Parathyroid adenoma (tissue), 2 donors: ENCODE measurements at regions not wholly inside any gene's neighbourhood (a gene's known extent, or its start where the extent isn't known, plus 50 kb on each side); places are given as distances from the start of the nearest gene placed in this dataset.
A peak's percentile ranks its signal among the peaks of the same experiment; 100 is the strongest.
"Not testable (repeated sequence)": the region's sequence is repeated elsewhere in the genome, so short reads cannot be mapped to it uniquely, and the experiment has no call there.

Source experiments
- H2AFZ ChIP-seq: fragments of 300-600 bp; sonication (generic); one replicate; pipeline ENCODE4 v1.7.0; 2017; ENCODE audit warnings: antibody characterized with exemption, mild to moderate bottlenecking
- H3K27ac ChIP-seq: fragments of 300-600 bp; sonication (generic); one replicate; pipeline ENCODE4 v1.7.0; 2017
- H3K27me3 ChIP-seq: fragments of 300-600 bp; sonication (generic); one replicate; pipeline ENCODE4 v1.7.0; 2017; ENCODE audit warnings: low read length; ENCODE audit not compliant: control insufficient read depth, insufficient read depth
- H3K36me3 ChIP-seq: fragments of 300-600 bp; sonication (generic); one replicate; pipeline ENCODE4 v1.7.0; 2017; ENCODE audit warnings: low read length; ENCODE audit not compliant: control insufficient read depth, insufficient read depth
- H3K4me1 ChIP-seq: fragments of 300-600 bp; sonication (generic); one replicate; pipeline ENCODE4 v1.7.0; 2017; ENCODE audit warnings: control low read depth
- H3K4me2 ChIP-seq: fragments of 300-600 bp; sonication (generic); one replicate; pipeline ENCODE4 v1.7.0; 2017; ENCODE audit warnings: low read length
- H3K4me3 ChIP-seq: fragments of 300-600 bp; sonication (generic); one replicate; pipeline ENCODE4 v1.7.0; 2017; ENCODE audit warnings: low read depth, low read length
- H3K79me2 ChIP-seq: fragments of 300-600 bp; sonication (generic); one replicate; pipeline ENCODE4 v1.7.0; 2017; ENCODE audit warnings: control low read depth
- H3K9ac ChIP-seq: fragments of 300-600 bp; sonication (generic); one replicate; pipeline ENCODE4 v1.7.0; 2017; ENCODE audit warnings: mild to moderate bottlenecking
- H3K9me3 ChIP-seq: fragments of 300-600 bp; sonication (generic); one replicate; pipeline ENCODE4 v1.7.0; 2017; ENCODE audit warnings: low read length; ENCODE audit not compliant: control insufficient read depth
- TF ChIP-seq, protein P1 (sequence below): fragments of 300-600 bp; sonication (generic); IDR thresholded peaks from one replicate; pipeline ENCODE4 v1.7.0; 2017; ENCODE audit warnings: antibody characterized with exemption, mild to moderate bottlenecking
- donor health status: primary hyperparathyroidism.

DNA sequence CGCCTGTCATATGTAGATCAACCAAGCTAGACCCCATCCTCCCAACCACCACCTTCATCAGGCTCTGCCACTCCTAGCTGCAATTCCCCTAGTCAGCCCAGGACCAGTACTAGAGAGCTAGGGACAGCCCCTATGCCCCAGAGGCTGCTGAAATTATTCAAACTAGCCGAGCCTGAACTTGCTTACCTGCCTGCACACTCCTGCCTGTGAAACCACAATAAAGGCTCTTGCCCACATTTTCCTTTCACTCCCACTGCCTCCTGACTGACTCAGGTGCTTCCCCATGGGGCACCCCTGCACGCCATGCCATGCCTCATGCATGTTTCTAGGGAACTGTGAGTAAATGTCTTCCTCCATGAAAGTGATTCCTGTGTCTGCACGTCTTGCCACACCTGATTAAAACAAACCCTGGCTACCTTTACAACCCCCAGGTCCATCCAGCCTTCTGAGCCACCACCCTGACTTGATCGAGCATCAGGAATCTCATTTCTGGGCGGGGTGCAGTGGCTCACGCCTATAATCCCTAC is 66.5 kb upstream of the IER3 start:
- H3K27ac ChIP-seq = peak overlapping the region; percentile 89

DNA sequence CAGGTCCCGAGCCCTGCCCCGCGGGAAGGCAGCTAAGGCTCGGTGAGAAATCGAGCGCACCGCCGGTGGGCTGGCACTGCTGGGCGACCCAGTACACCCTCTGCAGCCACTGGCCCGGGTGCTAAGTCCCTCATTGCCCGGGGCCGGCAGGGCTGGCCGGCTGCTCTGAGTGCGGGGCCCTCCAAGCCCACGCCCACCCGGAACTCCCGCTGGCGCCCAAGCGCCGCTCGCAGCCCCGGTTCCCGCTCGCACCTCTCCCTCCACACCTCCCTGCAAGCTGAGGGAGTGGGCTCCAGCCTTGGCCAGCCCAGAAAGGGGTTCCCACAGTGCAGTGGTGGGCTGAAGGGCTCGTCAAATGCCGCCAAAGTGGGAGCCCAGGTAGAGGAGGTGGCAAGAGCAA is 63.2 kb upstream of the IER3 start:
- not testable (repeated sequence) for H3K27ac ChIP-seq, H2AFZ ChIP-seq, H3K9ac ChIP-seq, H3K36me3 ChIP-seq, H3K4me3 ChIP-seq, H3K27me3 ChIP-seq, H3K4me2 ChIP-seq, H3K9me3 ChIP-seq, H3K79me2 ChIP-seq
- peaks cover 16% of the 10 kb centered on the region for H3K4me1 ChIP-seq

More for the DNA sequence above, 66.5 kb upstream of the IER3 start:
- H2AFZ ChIP-seq = peak overlapping the region; percentile 76
- H3K27me3 ChIP-seq = no peaks in the 10 kb centered on the region
- H3K4me2 ChIP-seq = peak overlapping the region; percentile 49
- TF ChIP-seq, protein P1, sequence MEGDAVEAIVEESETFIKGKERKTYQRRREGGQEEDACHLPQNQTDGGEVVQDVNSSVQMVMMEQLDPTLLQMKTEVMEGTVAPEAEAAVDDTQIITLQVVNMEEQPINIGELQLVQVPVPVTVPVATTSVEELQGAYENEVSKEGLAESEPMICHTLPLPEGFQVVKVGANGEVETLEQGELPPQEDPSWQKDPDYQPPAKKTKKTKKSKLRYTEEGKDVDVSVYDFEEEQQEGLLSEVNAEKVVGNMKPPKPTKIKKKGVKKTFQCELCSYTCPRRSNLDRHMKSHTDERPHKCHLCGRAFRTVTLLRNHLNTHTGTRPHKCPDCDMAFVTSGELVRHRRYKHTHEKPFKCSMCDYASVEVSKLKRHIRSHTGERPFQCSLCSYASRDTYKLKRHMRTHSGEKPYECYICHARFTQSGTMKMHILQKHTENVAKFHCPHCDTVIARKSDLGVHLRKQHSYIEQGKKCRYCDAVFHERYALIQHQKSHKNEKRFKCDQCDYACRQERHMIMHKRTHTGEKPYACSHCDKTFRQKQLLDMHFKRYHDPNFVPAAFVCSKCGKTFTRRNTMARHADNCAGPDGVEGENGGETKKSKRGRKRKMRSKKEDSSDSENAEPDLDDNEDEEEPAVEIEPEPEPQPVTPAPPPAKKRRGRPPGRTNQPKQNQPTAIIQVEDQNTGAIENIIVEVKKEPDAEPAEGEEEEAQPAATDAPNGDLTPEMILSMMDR = no peak
- H3K4me1 ChIP-seq = peaks cover 33% of the 10 kb centered on the region
- no peak overlapping the region for H3K4me3 ChIP-seq
- H3K36me3 ChIP-seq = no peaks in the 10 kb centered on the region
- H3K9ac ChIP-seq = no peak overlapping the region
- no peaks in the 10 kb centered on the region for H3K79me2 ChIP-seq
- H3K9me3 ChIP-seq = no peaks in the 10 kb centered on the region

DNA sequence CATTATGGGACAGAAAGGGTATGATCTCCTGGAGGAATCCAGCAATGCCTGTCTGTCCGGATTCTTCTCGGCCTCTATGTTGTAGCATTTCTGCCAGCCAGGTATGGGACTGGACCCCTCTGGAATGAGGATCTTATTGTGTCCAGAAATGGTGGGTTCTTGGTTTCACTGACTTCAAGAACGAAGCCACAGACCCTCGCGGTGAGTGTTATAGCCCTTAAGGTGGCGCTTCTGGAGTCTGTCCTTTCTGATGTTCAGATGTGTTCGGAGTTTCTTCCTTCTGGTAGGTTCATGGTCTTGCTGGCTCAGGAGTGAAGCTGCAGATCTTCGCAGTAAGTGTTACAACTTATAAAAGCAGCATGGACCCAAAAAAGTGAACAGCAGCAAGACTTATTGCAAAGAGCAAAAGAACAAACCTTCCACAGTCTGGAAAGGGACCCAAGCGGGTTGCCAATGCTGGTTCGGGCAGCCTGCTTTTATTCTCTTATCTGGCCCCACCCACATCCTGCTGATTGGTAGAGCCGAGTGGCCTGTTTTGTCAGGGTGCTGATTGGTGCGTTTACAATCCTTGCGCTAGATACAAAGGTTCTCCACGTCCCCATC is 62.3 kb upstream of the IER3 start:
- Histone ChIP-seq H2AFZ (no peak overlapping the region), H3K4me3 (no peak overlapping the region), H3K27me3 (no peaks in the 10 kb centered on the region), H3K27ac (no peak overlapping the region), H3K79me2 (no peaks in the 10 kb centered on the region), H3K9ac (no peak overlapping the region), H3K4me2 (no peak overlapping the region), H3K4me1 (peaks cover 15% of the 10 kb centered on the region), H3K36me3 (no peaks in the 10 kb centered on the region), H3K9me3 (no peaks in the 10 kb centered on the region)
- TF ChIP-seq, protein P1 = no peak

DNA sequence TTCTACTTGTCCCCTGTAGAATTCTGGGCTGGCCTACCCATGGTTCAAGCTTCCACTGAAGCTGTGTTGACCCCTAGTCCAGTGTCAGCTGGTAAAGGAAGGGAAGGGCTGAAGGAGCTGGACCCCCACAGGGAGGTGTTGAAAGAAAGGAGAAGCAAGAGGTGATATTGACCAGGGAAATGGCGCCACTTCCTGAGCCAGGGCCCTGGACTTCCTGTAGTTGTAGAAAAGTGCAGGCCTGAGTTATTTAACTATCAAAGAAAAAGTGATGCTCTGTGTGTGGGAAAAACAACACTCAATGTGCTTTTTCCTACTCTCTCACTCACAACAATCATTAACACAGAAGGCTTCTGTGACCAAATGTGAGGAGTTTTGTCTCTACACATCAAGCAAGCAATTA is 60.0 kb upstream of the IER3 start:
- Histone ChIP-seq H2AFZ (no peak overlapping the region), H3K9me3 (no peaks in the 10 kb centered on the region), H3K4me1 (peaks cover 3% of the 10 kb centered on the region), H3K79me2 (no peaks in the 10 kb centered on the region), H3K4me3 (no peak overlapping the region), H3K4me2 (no peak overlapping the region), H3K27ac (no peak overlapping the region), H3K27me3 (no peaks in the 10 kb centered on the region), H3K36me3 (no peaks in the 10 kb centered on the region), H3K9ac (no peak overlapping the region)
- TF ChIP-seq, protein P1 = no peak

DNA sequence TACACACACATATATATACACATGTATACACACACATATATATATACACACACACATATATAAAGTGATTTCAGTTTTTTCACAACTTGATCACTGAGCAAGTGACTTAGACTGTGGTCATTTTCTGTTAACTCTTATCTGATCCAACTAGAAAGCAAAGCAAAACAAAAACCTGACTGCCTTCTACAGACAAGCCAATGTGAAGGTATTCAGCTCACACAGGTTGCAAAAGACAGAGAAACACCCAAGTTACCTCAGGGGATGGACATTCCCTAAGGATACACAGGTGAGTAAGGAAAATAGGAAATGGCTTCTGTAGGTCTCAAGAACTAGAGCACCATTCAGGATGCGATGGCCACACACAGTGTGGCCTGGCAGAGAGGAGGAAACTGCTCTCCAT is 58.4 kb upstream of the IER3 start:
- Histone ChIP-seq H3K27me3 (no peaks in the 10 kb centered on the region), H2AFZ (no peak overlapping the region), H3K4me3 (no peak overlapping the region), H3K36me3 (no peaks in the 10 kb centered on the region), H3K4me1 (peaks cover 10% of the 10 kb centered on the region), H3K9ac (no peak overlapping the region), H3K27ac (no peak overlapping the region), H3K4me2 (no peak overlapping the region), H3K79me2 (no peaks in the 10 kb centered on the region), H3K9me3 (no peaks in the 10 kb centered on the region)
- TF ChIP-seq, protein P1 = no peak
